ENCODE measurements at regions not wholly inside any gene's neighbourhood (a gene's known extent, or its start where the extent isn't known, plus 50 kb on each side); places are given as distances from the start of the nearest gene placed in this dataset.

DNA sequence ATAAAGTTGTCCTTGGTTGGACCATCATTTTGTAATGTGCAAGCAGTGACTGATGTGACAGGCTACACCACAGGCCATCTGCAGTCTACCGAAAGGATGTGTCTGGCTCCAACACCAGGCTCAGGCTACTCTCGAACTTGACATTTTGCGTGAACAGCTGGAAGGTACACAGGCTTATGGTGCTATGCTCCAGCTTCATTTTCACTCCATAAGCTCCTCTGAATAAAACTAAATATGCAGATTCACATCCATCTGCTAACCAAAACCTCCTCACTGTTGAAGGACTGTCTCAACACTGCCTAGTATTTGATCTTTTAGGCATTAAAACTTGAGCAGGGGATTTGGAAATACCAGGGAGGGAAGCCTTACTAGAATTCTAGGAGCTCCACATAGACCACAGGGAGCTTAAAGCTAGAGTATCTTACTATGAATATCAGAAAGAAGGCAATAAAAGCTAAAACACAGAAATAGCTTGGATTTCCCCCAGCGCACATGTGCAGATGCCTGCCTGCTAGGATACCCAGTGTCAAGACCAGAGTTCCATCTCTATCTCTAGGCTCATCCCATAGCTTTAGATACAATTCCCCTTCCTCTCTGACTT is 383.9 kb upstream of the FAT3 start:
- Mint-ChIP-seq H3K27me3 (ENCODE audit: low read depth) (peaks cover 11% of the 10 kb centered on the region), H3K27ac (ENCODE audit: unreplicated experiment) (no peak overlapping the region), H3K4me1 (ENCODE audit: low read depth) (peaks cover 13% of the 10 kb centered on the region), H3K9me3 (ENCODE audit: low read depth) (no peaks in the 10 kb centered on the region), H3K36me3 (ENCODE audit: low read depth) (no peaks in the 10 kb centered on the region), H3K4me3 (ENCODE audit: unreplicated experiment) (no peak overlapping the region)
- TF ChIP-seq, protein P1, sequence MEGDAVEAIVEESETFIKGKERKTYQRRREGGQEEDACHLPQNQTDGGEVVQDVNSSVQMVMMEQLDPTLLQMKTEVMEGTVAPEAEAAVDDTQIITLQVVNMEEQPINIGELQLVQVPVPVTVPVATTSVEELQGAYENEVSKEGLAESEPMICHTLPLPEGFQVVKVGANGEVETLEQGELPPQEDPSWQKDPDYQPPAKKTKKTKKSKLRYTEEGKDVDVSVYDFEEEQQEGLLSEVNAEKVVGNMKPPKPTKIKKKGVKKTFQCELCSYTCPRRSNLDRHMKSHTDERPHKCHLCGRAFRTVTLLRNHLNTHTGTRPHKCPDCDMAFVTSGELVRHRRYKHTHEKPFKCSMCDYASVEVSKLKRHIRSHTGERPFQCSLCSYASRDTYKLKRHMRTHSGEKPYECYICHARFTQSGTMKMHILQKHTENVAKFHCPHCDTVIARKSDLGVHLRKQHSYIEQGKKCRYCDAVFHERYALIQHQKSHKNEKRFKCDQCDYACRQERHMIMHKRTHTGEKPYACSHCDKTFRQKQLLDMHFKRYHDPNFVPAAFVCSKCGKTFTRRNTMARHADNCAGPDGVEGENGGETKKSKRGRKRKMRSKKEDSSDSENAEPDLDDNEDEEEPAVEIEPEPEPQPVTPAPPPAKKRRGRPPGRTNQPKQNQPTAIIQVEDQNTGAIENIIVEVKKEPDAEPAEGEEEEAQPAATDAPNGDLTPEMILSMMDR (IDR thresholded peaks at IDR 0.05) = no peak
- no peak for DNase-seq (ENCODE audit: low spot score)

DNA sequence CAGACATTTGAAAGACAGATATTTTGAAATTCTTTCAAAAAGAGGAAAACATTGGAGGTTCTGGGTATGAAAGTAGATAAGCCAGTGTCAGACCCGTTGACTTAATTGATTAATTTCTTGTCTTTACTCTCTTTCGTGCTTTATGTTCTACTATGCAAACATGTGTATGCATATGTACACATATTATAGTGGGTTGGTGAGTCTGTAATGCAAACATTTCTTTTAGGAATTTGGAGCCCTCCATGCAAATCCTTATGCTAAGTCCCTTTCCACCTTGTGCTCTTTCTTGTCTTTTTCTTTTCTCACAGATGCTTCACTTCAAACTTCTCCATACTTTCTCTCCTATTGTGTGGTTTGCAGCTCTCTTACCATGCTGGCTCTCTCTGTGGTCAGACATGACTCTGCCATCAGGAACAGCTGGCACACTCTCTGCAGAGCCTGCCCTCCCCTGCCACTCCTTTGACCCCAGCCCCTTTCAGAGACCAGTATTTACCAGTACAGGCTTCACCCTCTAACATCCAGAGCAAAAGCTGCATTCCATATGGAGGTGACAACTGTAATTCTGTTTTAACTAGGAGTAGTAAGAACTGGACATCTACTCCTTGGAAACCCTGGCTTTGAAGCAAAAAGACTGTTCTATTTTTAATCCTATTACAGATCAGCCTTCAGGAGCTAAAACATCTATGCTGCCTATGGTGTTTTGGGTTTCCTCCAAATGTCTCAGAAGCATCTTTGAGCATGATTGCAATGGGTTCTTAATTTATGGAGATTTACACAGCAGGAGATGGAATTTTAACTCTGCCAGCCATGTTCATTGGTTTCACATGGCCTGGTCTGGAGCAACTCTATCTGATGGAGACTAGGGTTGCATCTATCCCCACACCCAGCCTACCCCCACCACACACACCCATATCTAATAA is 386.9 kb upstream of the FAT3 start:
- peaks cover 13% of the 10 kb centered on the region for H3K4me1 Mint-ChIP-seq (ENCODE audit: low read depth)
- H3K9me3 Mint-ChIP-seq (ENCODE audit: low read depth) = no peaks in the 10 kb centered on the region
- no peaks in the 10 kb centered on the region for H3K36me3 Mint-ChIP-seq (ENCODE audit: low read depth)
- H3K27ac Mint-ChIP-seq (ENCODE audit: unreplicated experiment) = no peak overlapping the region
- TF ChIP-seq, protein P1 (IDR thresholded peaks at IDR 0.05) = no peak
- peaks cover 8% of the 10 kb centered on the region for H3K27me3 Mint-ChIP-seq (ENCODE audit: low read depth)
- H3K4me3 Mint-ChIP-seq (ENCODE audit: unreplicated experiment) = no peak overlapping the region
- DNase-seq (ENCODE audit: low spot score) = no peak

DNA sequence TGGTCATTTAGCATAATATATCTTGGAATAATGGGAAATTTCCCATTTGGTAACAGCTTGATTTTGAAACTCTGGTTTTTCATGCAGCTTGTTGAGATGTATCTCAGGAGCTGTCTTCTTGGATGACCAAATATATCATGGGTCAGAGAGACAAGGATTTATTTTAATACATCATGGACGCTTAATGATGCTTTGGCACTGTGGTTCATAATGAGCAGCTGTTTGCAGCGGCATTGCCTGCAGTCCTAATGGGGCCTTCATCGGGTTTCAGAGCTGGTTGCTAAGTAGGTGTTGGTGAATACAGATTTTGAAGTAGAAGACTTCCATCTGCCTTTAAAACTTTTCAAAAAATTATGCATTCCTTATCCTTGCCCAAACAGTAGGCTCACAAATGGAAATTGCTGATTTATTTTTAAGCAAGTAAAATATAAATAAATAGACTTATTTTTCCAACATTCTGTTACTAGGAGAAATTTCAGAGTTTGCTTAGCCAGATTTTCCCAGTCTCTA is 389.5 kb upstream of the FAT3 start:
- Mint-ChIP-seq H3K27ac (ENCODE audit: unreplicated experiment) (no peak overlapping the region), H3K9me3 (ENCODE audit: low read depth) (peaks cover 10% of the 10 kb centered on the region), H3K36me3 (ENCODE audit: low read depth) (no peaks in the 10 kb centered on the region), H3K4me1 (ENCODE audit: low read depth) (peaks cover 5% of the 10 kb centered on the region), H3K27me3 (ENCODE audit: low read depth) (peaks cover 8% of the 10 kb centered on the region), H3K4me3 (ENCODE audit: unreplicated experiment) (no peak overlapping the region)
- no peak for DNase-seq (ENCODE audit: low spot score)
- TF ChIP-seq, protein P1 (IDR thresholded peaks at IDR 0.05) = no peak

DNA sequence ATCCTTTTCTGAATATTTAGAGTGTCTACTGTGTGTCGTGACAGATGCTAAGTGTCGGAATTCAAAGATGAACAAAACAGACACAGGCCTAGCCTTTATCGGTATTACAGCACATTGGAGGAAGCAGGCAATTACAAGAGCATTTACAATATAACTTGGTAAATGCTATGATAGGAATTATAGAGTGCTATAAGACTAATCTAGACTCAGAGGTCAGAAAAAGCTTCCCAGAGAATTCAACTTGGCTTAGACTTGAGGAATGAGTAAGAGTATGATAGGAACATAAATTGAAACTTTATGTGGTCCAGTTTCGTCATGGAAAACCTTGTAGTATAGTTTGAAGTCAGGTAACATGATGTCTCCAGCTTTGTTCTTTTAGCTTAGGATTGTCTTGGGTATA is 395.7 kb upstream of the FAT3 start:
- Mint-ChIP-seq H3K36me3 (ENCODE audit: low read depth) (no peaks in the 10 kb centered on the region), H3K9me3 (ENCODE audit: low read depth) (peaks cover 19% of the 10 kb centered on the region), H3K4me3 (ENCODE audit: unreplicated experiment) (no peak overlapping the region), H3K4me1 (ENCODE audit: low read depth) (no peaks in the 10 kb centered on the region), H3K27ac (ENCODE audit: unreplicated experiment) (no peak overlapping the region), H3K27me3 (ENCODE audit: low read depth) (peaks cover 3% of the 10 kb centered on the region)
- TF ChIP-seq, protein P1 (IDR thresholded peaks at IDR 0.05) = no peak
- no peak for DNase-seq (ENCODE audit: low spot score)

DNA sequence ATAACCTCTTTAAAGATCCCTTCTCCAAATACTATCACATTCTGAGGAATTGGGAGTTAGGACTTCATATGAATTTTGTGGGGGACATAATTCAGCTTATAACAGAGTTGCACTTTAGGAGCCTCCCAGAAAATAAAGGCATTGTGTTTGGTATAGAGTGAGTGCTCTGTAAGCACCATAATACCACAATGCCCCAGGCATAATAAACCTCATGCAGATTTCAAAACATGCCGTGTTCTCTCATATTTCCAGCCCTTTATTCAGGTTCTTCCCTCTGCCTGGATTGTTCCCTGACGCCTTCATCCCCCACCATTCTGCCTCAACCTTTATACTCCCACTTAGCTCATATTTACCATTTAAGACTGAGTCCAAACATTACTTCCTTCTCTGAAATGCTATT is 398.8 kb upstream of the FAT3 start:
- Mint-ChIP-seq H3K27ac (ENCODE audit: unreplicated experiment) (no peak overlapping the region), H3K27me3 (ENCODE audit: low read depth) (peaks cover 3% of the 10 kb centered on the region), H3K9me3 (ENCODE audit: low read depth) (peaks cover 15% of the 10 kb centered on the region), H3K4me1 (ENCODE audit: low read depth) (no peaks in the 10 kb centered on the region), H3K4me3 (ENCODE audit: unreplicated experiment) (no peak overlapping the region), H3K36me3 (ENCODE audit: low read depth) (no peaks in the 10 kb centered on the region)
- DNase-seq (ENCODE audit: low spot score) = no peak
- TF ChIP-seq, protein P1 (IDR thresholded peaks at IDR 0.05) = no peak

Data from chondrocyte (in vitro differentiated cells).